SK-N-SH (cell line): ENCODE measurements at regions not wholly inside any gene's neighbourhood (a gene's known extent, or its start where the extent isn't known, plus 50 kb on each side); places are given as distances from the start of the nearest gene placed in this dataset.

Experiments used
- CTCF ChIA-PET: fragments of 300-600, 350-600 bp; formaldehyde crosslinking; extraction: SDS; loops from one replicate; lab custom pipeline; 2021; lab: Yijun Ruan, JAX
- POLR2A ChIA-PET: fragments of 350-600 bp; sonication (Branson Sonifier 250); formaldehyde crosslinking; extraction: SDS; loops from one replicate; lab custom pipeline; 2020; ENCODE audit warnings: antibody characterized with exemption, inconsistent platforms; lab: Yijun Ruan, JAX
- DNase-seq: peaks from one replicate; pipeline ENCODE4 v3.0.0; 2012
- H2AFZ ChIP-seq: fragments of 200-600 bp; sonication (generic); 2 replicates; pipeline ENCODE4 v1.8.1; 2016; ENCODE audit warnings: antibody characterized with exemption, mild to moderate bottlenecking, low read depth
- H3F3A ChIP-seq: fragments of 200-600 bp; sonication (generic); replicated peaks from 2 replicates; pipeline ENCODE3; 2016; ENCODE audit warnings: antibody characterized with exemption, mild to moderate bottlenecking; ENCODE audit not compliant: insufficient read depth
- H3K27ac ChIP-seq, 2 experiments: fragments of 200-500 bp in 1 of 2; fragments of 200-600 bp in 1 of 2; sonication (Bioruptor generic) in 1 of 2; sonication (generic), shearing (Covaris generic) in 1 of 2; 2 replicates each; pipeline versions ENCODE4 v1.5.1 to v1.6.1; 2014 to 2016; ENCODE audit warnings: low read depth in 2 of 2, inconsistent platforms in 1 of 2, low read length in 1 of 2, mild to moderate bottlenecking in 1 of 2, mixed read lengths in 1 of 2
- H3K27me3 ChIP-seq: fragments of 200-600 bp; sonication (generic), shearing (Covaris generic); 2 replicates; pipeline ENCODE4 v1.6.1; 2016; ENCODE audit warnings: mixed run types; ENCODE audit not compliant: insufficient read depth
- H3K36me3 ChIP-seq, 2 experiments: fragments of 200-500 bp in 1 of 2; fragments of 200-600 bp in 1 of 2; sonication (Bioruptor generic) in 1 of 2; sonication (generic) in 1 of 2; replicated peaks in 1 of 2; 2 replicates each; pipeline versions ENCODE3 to v1.5.1; 2014 to 2016; ENCODE audit warnings: low read length in 1 of 2, mild to moderate bottlenecking in 1 of 2; ENCODE audit not compliant: insufficient read depth in 2 of 2, control insufficient read depth in 1 of 2
- H3K4me1 ChIP-seq, 2 experiments: fragments of 200-500 bp in 1 of 2; fragments of 200-600 bp in 1 of 2; sonication (Bioruptor generic) in 1 of 2; sonication (generic), shearing (Covaris generic) in 1 of 2; 2 replicates each; pipeline versions ENCODE4 v1.5.1 to v1.6.1; 2014 to 2016; ENCODE audit warnings: low read depth in 1 of 2, low read length in 1 of 2, mixed run types in 1 of 2; ENCODE audit not compliant: insufficient read depth in 2 of 2, control insufficient read depth in 1 of 2
- H3K4me2 ChIP-seq: fragments of 200-600 bp; sonication (generic), shearing (Covaris generic); 2 replicates; pipeline ENCODE4 v1.6.1; 2017; ENCODE audit warnings: mixed run types
- H3K4me3 ChIP-seq, 2 experiments: fragments of 200-500 bp in 1 of 2; fragments of 200-600 bp in 1 of 2; sonication (Bioruptor generic) in 1 of 2; sonication (generic), shearing (Covaris generic) in 1 of 2; 2 replicates each; pipeline versions ENCODE4 v1.5.1 to v1.8.1; 2014 to 2016; ENCODE audit warnings: low read depth in 2 of 2, inconsistent platforms in 1 of 2, low read length in 1 of 2, mild to moderate bottlenecking in 1 of 2, mixed read lengths in 1 of 2, moderate library complexity in 1 of 2
- H3K79me2 ChIP-seq: fragments of 200-600 bp; sonication (generic); 2 replicates; pipeline ENCODE4 v1.8.1; 2017; ENCODE audit warnings: mild to moderate bottlenecking; ENCODE audit not compliant: insufficient read depth
- H3K9ac ChIP-seq: fragments of 200-600 bp; sonication (generic); 2 replicates; pipeline ENCODE4 v1.6.1; 2017; ENCODE audit warnings: mixed run types
- H3K9me2 ChIP-seq: fragments of 200-600 bp; sonication (generic); 2 replicates; pipeline ENCODE4 v1.6.1; 2017; ENCODE audit warnings: mixed run types
- H3K9me3 ChIP-seq: fragments of 200-600 bp; sonication (generic); 2 replicates; pipeline ENCODE4 v1.6.1; 2017; ENCODE audit warnings: mixed run types, mild to moderate bottlenecking, moderate library complexity
- H4K20me1 ChIP-seq: fragments of 200-600 bp; sonication (generic); 2 replicates; pipeline ENCODE4 v1.6.1; 2017; ENCODE audit warnings: mild to moderate bottlenecking, mixed run types; ENCODE audit not compliant: insufficient read depth
- CTCF ChIP-seq: fragments of 200-600 bp; sonication (generic); IDR thresholded peaks from 2 replicates; pipeline ENCODE4 v1.6.1; 2017; ENCODE audit warnings: antibody characterized with exemption, mild to moderate bottlenecking, moderate library complexity
- EP300 ChIP-seq, 2 experiments: IDR thresholded peaks; 2 replicates each; pipeline versions ENCODE4 v1.4.0 to v1.6.1; 2012; ENCODE audit warnings: borderline replicate concordance in 1 of 2, low read depth in 1 of 2, low read length in 1 of 2
- FOSL2 ChIP-seq: IDR thresholded peaks from 2 replicates; pipeline ENCODE4 v1.4.0; 2012; ENCODE audit warnings: low read depth, mild to moderate bottlenecking, moderate library complexity, borderline replicate concordance
- FOXJ3 ChIP-seq: sonication (generic); formaldehyde crosslinking; IDR thresholded peaks from 2 replicates; pipeline ENCODE4 v1.5.1; 2020; ENCODE audit warnings: mild to moderate bottlenecking, missing genetic modification reagents
- GABPA ChIP-seq: IDR thresholded peaks from 2 replicates; pipeline ENCODE4 v1.4.0; 2012; ENCODE audit warnings: low read depth, mild to moderate bottlenecking
- JUND ChIP-seq: IDR thresholded peaks from 2 replicates; pipeline ENCODE4 v1.4.0; 2012
- MAX ChIP-seq: IDR thresholded peaks from 2 replicates; pipeline ENCODE4 v1.4.0; 2012; ENCODE audit warnings: low read depth
- MEF2A ChIP-seq: IDR thresholded peaks from 2 replicates; pipeline ENCODE4 v1.4.0; 2012; ENCODE audit warnings: low read depth, borderline replicate concordance
- MXI1 ChIP-seq: IDR thresholded peaks from 2 replicates; pipeline ENCODE4 v1.6.1; 2012; ENCODE audit warnings: mild to moderate bottlenecking, low read depth, low read length, improper control_type of control experiment
- NFIC ChIP-seq: IDR thresholded peaks from 2 replicates; pipeline ENCODE4 v1.4.0; 2012; ENCODE audit warnings: borderline replicate concordance
- NRF1 ChIP-seq: IDR thresholded peaks from 2 replicates; pipeline ENCODE4 v1.6.1; 2012; ENCODE audit warnings: low read depth, mild to moderate bottlenecking, low read length
- POLR2AphosphoS5 ChIP-seq: IDR thresholded peaks from 2 replicates; pipeline ENCODE4 v1.6.1; 2012; ENCODE audit warnings: low read depth, low read length
- RAD21 ChIP-seq: IDR thresholded peaks from 2 replicates; pipeline ENCODE4 v1.6.1; 2012; ENCODE audit warnings: mild to moderate bottlenecking, low read length
- RFX5 ChIP-seq: IDR thresholded peaks from 2 replicates; pipeline ENCODE4 v1.6.1; 2012; ENCODE audit warnings: mild to moderate bottlenecking, improper control_type of control experiment, low read length
- RXRA ChIP-seq: IDR thresholded peaks from 2 replicates; pipeline ENCODE4 v1.4.0; 2012; ENCODE audit warnings: low read depth, mild to moderate bottlenecking, borderline replicate concordance
- SIN3A ChIP-seq: IDR thresholded peaks from 2 replicates; pipeline ENCODE4 v1.6.1; 2012; ENCODE audit warnings: low read depth, mild to moderate bottlenecking, low read length, moderate library complexity, borderline replicate concordance
- SMC3 ChIP-seq: IDR thresholded peaks from 2 replicates; pipeline ENCODE4 v1.6.1; 2012; ENCODE audit warnings: low read depth, low read length, improper control_type of control experiment
- TAF1 ChIP-seq: IDR thresholded peaks from 2 replicates; pipeline ENCODE4 v1.6.1; 2012; ENCODE audit warnings: low read depth, mild to moderate bottlenecking, low read length, moderate library complexity, borderline replicate concordance
- TCF12 ChIP-seq: IDR thresholded peaks from 2 replicates; pipeline ENCODE4 v1.4.0; 2012
- USF1 ChIP-seq: IDR thresholded peaks from 2 replicates; pipeline ENCODE4 v1.4.0; 2012; ENCODE audit warnings: low read depth, borderline replicate concordance
- YY1 ChIP-seq: IDR thresholded peaks from 2 replicates; pipeline ENCODE4 v1.4.0; 2012; ENCODE audit warnings: low read depth, mild to moderate bottlenecking
- ZBTB33 ChIP-seq: IDR thresholded peaks from 2 replicates; pipeline ENCODE4 v1.4.0; 2012; ENCODE audit warnings: low read depth, borderline replicate concordance
- WGBS: methylation state at CpG from one replicate; pipeline ENCODE4 v1.1.6; 2017; ENCODE audit warnings: low lambda C conversion rate; 5-methylcytosine and 5-hydroxymethylcytosine counted together
- TF ChIP-seq, protein P1 (sequence below): fragments of 150-350 bp; IDR thresholded peaks from 2 replicates; pipeline ENCODE4 v1.6.1; 2017; ENCODE audit warnings: antibody characterized with exemption, low read length, low read depth, borderline replicate concordance

DNA sequence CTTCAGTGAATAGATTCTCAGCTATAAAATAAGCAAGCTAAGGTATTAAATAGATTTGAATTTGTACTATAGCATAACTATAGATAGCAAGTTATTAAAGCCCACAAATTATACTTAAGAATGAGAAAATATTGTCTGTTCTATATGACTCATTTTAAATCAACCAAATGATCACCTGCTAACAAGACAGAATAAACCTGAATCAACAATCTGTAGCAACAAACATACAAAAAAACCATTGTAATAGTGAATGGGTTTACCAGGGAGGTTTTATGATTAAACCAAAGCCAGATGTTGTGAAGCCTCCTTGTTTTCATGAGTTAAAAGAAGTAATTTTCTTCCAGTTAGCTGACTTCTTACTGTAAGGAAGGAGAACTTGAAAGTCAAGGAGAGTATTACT lies 71.9 kb upstream of the HTR1B start:
- ChIA-PET POLR2A (no interaction called here), CTCF (no interaction called here)
- Histone ChIP-seq H3K27ac (no peak overlapping the region), H3K4me2 (no peak overlapping the region), H3K4me1 (no peaks in the 10 kb centered on the region), H3K9ac (no peak overlapping the region), H2AFZ (no peak overlapping the region), H3K4me3 (no peak overlapping the region), H3K27me3 (no peaks in the 10 kb centered on the region), H3K79me2 (no peaks in the 10 kb centered on the region), H4K20me1 (no peaks in the 10 kb centered on the region), H3F3A (no peaks in the 10 kb centered on the region), H3K9me3 (no peaks in the 10 kb centered on the region; the same call in 1 of the 2 replicates), H3K36me3 (no peaks in the 10 kb centered on the region), H3K9me2 (no peaks in the 10 kb centered on the region)
- TF ChIP-seq ZBTB33 (no peak), TCF12 (no peak), POLR2AphosphoS5 (no peak), TAF1 (no peak), NFIC (no peak), NRF1 (no peak), FOSL2 (no peak), MAX (no peak), RFX5 (no peak), SIN3A (no peak), RXRA (no peak), GABPA (no peak)
- no peak for DNase-seq

DNA sequence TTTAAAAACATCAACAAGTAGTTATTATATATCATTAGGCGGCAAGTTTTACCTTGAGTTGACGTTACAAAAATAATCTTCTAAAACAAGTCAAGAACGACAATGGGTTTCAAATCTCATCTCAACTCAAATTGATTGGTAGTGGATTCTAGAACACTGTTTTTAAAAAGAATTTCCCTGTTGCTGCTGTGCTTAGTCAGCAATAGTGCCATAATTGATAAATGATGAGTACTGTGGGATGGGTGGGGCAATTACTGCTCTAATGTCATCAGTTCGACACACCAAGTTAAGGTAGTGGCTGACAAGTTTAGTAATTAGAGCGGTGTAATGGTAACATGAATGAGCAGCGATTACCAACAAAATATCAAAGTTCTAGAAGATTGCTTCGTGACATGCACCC lies 73.4 kb upstream of the HTR1B start:
- no peaks in the 10 kb centered on the region for H3K79me2 ChIP-seq
- H3F3A ChIP-seq: no peaks in the 10 kb centered on the region
- CTCF ChIA-PET: no interaction called here
- H3K9me2 ChIP-seq: no peaks in the 10 kb centered on the region
- 26% methylated on average over 7 of the region's 7 CpGs for WGBS
- H3K9ac ChIP-seq: no peak overlapping the region
- H3K27ac ChIP-seq: no peak overlapping the region
- no peak overlapping the region for H3K4me3 ChIP-seq
- H3K9me3 ChIP-seq: no peaks in the 10 kb centered on the region
- H4K20me1 ChIP-seq: no peaks in the 10 kb centered on the region
- TF ChIP-seq JUND: no peak
- no peak for TF ChIP-seq NRF1
- no peak for TF ChIP-seq SMC3
- no peak for TF ChIP-seq CTCF
- no peak for TF ChIP-seq EP300 (IDR thresholded peaks at IDR 0.05; ENCODE audit: borderline replicate concordance in 1 of 2, low read depth in 1 of 2, low read length in 1 of 2)
- TF ChIP-seq FOXJ3: no peak
- no peak for TF ChIP-seq SIN3A
- TF ChIP-seq MXI1: no peak
- TF ChIP-seq, protein P1, sequence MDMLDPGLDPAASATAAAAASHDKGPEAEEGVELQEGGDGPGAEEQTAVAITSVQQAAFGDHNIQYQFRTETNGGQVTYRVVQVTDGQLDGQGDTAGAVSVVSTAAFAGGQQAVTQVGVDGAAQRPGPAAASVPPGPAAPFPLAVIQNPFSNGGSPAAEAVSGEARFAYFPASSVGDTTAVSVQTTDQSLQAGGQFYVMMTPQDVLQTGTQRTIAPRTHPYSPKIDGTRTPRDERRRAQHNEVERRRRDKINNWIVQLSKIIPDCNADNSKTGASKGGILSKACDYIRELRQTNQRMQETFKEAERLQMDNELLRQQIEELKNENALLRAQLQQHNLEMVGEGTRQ: no peak
- TF ChIP-seq GABPA: no peak
- no peak for TF ChIP-seq MEF2A
- TF ChIP-seq USF1: no peak
- no peak for TF ChIP-seq FOSL2
- no peak for TF ChIP-seq RAD21
- TF ChIP-seq YY1: no peak
- no peak for TF ChIP-seq RFX5
- H3K4me2 ChIP-seq: no peak overlapping the region
- H2AFZ ChIP-seq: no peak overlapping the region
- H3K27me3 ChIP-seq: no peaks in the 10 kb centered on the region
- DNase-seq: no peak
- H3K4me1 ChIP-seq: no peaks in the 10 kb centered on the region
- H3K36me3 ChIP-seq: no peaks in the 10 kb centered on the region
- POLR2A ChIA-PET: no interaction called here
